Renal cortex interstitium (tissue), 11 donors: ENCODE measurements at regions not wholly inside any gene's neighbourhood (a gene's known extent, or its start where the extent isn't known, plus 50 kb on each side); places are given as distances from the start of the nearest gene placed in this dataset.
"Not testable (repeated sequence)": the region's sequence is repeated elsewhere in the genome, so short reads cannot be mapped to it uniquely, and the experiment has no call there.

ENCODE experiments used
- DNase-seq, 11 donors: peaks; one replicate each; pipeline ENCODE4 v3.0.0-alpha.2; 2013; ENCODE audit warnings: low read depth in 9 of 11, low spot score in 4 of 11; ENCODE audit errors: extremely low read depth in 1 of 11

DNA sequence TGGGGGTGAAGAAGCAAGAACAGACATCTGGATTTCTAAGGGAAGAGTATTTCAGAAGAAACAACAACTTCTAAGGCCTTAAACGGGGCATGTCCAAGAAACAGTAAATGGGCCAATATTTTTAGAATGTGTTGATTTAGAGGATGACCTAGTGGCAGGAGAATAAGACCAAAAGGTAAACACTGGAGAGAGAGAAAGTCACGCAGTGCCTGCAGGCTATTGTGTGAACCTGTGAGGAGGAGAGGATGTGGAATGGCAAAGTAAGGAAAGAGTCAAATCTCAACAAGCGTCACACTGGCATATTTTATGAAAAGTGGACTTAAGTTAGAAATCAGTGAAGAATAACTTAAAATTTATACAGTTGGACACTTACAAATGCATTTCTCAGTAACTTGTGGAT is 78.1 kb upstream of the EGFR start:
- DNase-seq: no peak

DNA sequence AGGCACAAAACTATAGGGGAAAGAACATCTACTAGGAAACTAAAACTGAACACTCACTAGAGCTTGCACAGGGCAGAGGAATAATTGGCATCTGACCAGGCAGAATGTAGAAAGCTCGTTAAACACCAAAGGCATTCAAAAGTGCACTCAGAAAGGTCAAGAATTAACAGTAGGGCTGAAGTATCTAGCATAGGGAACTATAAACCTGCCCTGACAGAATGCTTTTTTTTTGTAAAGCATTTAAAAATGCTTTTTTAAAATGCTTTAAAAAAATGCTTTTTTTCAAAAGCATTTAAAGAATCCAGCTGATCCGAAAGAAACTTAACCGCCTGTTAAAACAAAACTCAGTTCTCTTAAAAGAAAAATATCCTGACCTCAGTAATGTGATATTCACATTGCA is 74.6 kb upstream of the EGFR start:
- DNase-seq: peak in 5 of 11 donors; percentile 10 to 36 (median 16)

DNA sequence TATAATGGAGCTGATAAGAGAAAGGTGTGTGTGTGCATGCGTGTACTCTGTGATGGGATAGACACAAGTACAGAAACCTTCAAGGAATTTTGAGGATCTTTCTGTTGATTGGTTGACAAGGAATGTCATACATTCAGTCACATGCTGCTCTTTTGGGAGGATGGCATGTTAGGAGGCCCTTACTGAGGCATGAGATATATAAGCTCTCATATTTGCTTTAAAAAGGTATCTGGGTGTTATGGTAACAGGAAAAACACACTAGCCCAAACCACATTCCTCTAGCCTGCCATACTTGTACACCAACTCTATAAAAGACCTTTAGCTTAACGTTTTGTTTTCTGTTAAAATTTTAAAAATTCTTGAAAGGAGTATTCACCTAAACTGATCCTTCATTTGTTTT is 72.5 kb upstream of the EGFR start:
- no peak for DNase-seq

DNA sequence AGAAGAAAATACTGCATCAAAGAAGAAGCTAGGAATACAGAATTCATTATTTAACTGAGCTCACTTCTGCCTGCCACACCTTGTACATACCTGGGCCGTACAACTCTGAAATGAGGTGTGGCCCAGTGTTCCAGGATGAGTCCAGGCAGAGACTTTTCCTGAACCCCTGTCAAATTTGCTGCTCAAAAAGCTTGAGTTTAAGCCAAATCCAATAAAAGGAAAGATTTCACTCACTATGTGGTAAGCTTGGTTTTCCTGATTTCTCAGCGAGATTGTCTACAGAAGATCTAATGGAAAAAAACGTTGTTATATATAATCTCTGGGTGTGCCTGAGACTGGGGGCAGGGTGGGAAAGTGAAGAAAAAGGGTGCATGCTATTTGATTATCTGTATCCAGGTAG is 72.1 kb upstream of the EGFR start:
- no peak for DNase-seq

DNA sequence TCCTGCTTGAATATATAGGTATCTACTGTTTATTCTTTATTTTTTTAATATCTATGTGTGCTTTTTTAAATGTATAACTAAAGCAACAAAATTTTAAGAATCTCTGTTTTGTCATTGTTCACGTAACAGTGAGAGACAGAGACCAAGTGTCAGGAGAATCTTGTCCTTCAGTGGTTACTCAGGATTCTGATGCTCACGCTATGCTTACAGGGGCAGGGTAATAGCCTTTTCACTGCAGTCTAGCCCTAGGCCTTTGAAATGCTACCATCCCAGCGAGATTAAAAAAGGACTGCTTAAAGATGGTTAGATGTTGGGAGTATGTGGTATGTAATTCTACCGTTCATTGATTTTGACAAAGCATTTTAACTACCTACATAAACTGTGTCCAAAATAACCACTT is 71.6 kb upstream of the EGFR start:
- no peak for DNase-seq

DNA sequence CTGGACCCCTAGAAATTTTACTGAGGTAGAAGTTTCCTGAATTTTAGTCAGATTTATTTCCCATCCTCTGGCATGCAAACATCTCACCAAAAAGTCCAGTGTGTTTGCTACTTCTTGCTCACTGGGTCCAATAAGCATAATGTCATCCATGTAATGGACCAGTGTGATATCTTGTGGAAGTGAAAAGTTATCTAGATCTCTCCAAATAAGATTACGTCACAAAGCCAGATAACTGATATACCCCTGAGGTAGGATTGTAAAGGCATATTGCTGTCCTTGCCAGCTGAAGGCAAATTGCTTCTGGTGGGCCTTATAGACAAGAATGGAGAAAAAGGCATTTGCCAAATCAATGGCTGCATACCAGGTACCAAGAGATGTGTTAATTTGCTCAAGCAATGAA is 69.3 kb upstream of the EGFR start:
- DNase-seq: not testable (repeated sequence)

DNA sequence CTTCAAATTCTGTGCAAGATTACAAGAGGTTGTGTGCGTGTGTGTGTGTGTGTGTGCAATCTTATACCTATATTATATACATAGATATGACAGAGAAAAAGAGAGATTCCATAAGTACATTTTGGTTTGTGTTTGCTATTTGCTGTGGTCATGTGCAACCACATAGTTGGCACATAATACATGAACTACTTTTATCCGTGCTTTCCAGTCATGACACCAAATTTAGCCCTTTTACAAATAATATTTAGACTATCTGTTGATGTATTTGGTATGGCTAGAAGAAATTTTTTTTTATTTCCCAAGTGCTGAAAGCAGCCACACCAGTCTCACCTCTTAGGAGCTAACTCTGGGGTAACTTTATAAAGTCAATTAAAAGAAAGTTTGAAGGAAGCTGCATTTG is 63.5 kb upstream of the EGFR start:
- no peak for DNase-seq

DNA sequence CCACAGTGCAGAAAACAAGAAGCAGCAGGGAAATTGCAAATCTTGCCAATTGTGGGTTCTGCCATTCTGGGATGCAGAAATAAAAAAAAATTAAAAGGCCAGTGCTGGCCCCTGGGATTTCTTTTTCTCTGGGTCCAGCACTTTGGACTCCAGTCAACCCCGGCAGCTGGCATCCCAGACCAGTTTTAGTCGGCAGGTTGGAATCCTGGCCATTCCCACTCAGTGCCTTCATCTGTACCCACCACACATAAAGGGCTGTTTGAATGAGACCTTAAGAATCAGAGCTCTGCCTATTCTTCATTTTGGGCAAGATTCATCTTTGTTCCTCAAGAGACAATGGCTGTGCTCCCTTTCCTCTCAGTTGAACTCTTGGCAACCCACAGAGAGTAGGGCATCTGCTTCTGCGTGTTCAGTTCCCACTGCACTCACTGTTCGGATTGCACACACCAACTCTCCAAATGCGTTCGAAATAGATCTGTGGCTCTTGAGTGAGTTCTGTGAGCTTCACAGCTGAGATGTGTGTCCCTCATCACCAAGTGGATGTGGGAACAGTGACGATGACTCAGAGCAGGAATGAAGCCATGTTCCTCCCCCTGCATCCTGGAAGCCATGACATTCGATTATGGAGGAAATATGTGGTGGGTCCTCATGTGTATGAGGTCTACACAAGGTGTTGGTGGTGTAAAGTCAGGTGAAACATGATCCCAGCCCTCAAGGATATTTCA is 63.0 kb upstream of the EGFR start:
- no peak for DNase-seq

DNA sequence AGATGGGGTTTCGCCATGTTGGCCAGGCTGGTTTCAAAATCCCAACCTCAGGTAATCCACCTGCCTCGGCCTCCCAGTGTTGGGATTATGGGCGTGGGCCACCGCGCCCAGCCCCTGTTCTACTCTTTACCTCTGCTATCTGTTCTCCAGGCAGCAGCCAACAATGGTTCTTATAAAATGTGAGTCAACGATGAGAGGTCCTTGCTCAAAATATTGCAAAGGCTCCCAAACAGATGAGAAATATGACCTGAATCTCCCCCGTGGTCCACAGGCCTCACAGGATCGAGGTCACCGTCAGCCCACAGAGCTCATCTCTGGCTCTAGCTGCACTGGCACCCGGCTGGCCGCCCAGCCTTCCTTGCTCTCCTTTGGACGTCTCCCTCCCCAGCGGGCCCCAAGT is 62.0 kb upstream of the EGFR start:
- DNase-seq: no peak

DNA sequence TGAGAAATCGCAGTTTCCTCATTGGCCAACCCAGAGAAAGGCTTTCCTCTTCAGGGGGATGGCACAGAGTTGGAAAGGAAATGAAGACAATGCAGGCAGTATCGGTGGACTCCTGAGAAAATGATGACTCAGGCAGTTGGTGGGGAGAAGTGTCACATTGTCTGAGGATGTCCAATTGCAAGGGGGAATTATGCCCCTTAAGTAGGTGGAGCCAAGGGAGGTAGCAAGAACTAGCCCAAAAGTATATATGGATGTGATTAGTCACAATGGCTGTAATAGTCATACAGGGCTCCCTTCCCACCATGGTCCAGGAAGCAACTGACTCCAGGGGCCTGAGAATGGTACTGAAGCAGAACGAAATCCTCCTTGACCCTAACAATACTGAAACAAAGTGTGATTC is 58.3 kb upstream of the EGFR start:
- DNase-seq: no peak

DNA sequence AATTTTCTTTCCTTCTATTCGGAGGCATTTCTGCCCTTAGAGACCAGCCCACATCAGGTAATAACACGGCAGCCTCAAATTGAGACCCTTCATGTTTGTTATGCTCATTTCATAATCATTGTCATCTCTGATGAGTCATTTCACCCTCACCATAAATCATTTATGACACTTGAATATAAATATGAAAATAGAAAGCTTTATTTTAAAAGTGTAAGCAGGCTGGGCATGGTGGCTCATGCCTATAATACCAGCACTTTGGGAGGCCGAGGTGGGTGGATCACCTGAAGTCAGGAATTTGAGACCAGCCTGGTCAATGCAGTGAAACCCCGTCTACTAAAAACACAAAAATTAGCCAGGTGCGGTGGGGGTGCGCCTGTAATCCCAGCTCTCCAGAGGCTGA is 57.4 kb upstream of the EGFR start:
- no peak for DNase-seq

DNA sequence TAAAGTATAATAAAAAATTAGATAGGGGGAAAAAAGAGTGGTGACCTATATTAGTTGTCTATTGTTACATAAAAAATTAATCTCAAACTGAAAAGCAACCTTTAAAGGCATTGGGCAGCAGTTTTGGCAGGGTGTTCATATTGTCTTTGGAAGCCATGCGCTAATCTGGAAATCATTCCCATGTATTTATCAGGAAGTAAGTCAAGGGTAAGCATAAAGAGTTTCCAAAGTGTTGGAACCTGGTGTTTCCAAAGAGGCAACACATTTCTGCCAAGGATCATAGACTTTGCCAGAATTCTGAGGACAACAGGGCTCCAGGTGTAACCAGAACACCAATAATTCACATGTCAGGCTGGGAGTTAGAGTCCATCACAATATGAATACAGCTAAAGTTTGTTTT is 55.7 kb upstream of the EGFR start:
- no peak for DNase-seq

DNA sequence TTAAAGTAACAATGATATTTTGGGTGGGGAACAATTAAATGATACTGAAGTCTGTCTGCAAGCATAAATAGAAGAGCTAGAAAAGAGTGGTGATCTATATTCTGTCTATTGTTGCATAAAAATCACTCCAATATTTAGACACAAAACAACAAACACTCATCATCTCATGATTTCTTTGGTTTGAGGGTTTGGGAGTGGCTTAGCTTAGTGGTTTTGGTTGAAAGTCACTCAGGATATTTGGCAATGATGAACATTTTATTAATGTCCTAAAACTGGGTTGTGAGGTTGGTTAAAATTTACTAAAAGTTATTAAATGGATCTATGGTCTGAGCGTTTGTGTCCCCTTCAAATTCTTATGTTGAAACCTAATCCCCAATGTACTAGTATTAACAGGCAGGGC is 54.7 kb upstream of the EGFR start:
- DNase-seq: no peak

DNA sequence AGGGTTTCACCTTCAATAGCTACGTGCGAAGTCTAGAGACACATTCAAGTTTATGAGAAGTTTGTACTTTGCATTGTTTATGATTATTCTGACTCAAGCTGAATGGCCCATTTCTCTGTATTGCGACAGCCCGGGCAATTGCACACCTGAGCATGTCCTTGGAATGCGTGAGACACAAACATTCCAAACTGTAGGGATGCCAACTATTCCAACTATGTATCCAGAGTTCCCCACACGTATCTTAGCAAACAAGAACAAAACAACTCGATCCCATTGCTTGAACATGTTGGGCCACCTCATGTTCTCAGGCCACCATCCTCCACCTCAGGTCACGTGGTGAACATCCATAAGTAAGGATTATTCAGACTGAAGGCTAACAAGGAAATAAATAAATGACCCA is 51.4 kb upstream of the EGFR start:
- peak in 3 of 11 donors; percentile 7 to 25 (median 24) for DNase-seq

DNA sequence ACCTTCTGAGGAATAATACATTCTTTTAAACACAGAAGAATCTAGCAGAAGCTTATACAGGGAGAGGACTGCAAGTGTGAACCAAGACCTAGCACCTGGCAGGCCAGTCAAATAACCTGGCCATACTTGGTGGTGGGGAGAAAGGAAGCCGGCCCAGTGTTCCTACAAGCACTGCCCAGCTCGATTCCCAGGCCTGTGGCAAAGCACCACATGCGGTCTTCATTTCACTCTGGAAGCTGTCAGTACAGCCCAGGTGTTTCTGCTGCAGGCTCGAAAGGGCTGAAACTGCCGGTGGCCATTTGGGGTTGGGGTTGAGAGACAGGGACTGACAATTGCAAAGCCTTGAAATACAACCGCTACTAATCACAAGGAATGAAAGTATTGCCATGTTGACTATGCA is 50.8 kb upstream of the EGFR start:
- no peak for DNase-seq
